Tibial nerve (tissue), 4 donors: ENCODE measurements at regions not wholly inside any gene's neighbourhood (a gene's known extent, or its start where the extent isn't known, plus 50 kb on each side); places are given as distances from the start of the nearest gene placed in this dataset.

Source experiments
- DNase-seq, 2 donors: peaks; one replicate each; pipeline ENCODE4 v3.0.0-alpha.2; 2019; ENCODE audit warnings: low spot score in 2 of 2
- H3K27ac ChIP-seq, 4 donors: fragments of 200-600 bp; sonication (generic) in 3 of 4; one replicate each; pipeline ENCODE4 v1.5.1; 2017 to 2019; ENCODE audit warnings: mild to moderate bottlenecking in 1 of 4
- H3K27me3 ChIP-seq, 2 donors: fragments of 200-600 bp; sonication (generic) in 1 of 2; one replicate each; pipeline versions ENCODE4 v1.5.1 to v1.6.0; 2017 to 2019
- H3K36me3 ChIP-seq, 3 donors: fragments of 200-600 bp; sonication (generic); one replicate each; pipeline ENCODE4 v1.5.1; 2018 to 2019
- H3K4me1 ChIP-seq, 4 donors: fragments of 200-600 bp; sonication (generic) in 3 of 4; one replicate each; pipeline ENCODE4 v1.5.1; 2017 to 2019
- H3K4me3 ChIP-seq, 4 donors: fragments of 200-600 bp; sonication (generic) in 3 of 4; one replicate each; pipeline ENCODE4 v1.5.1; 2017 to 2019; ENCODE audit warnings: mild to moderate bottlenecking in 1 of 4, moderate library complexity in 1 of 4
- H3K9me3 ChIP-seq, 4 donors: fragments of 200-600 bp; sonication (generic) in 3 of 4; one replicate each; pipeline ENCODE4 v1.5.1; 2017 to 2019
- CTCF ChIP-seq, 5 experiments: fragments of 200-600 bp in 3 of 5; fragments of 450-650 bp in 2 of 5; sonication (generic) in 3 of 5; IDR thresholded peaks; one replicate each; pipeline ENCODE4 v1.5.1; 2016 to 2019; ENCODE audit warnings: antibody characterized with exemption in 5 of 5, mild to moderate bottlenecking in 3 of 5, moderate library complexity in 2 of 5
- EP300 ChIP-seq, 2 donors: sonication (generic); formaldehyde crosslinking; IDR thresholded peaks; one replicate each; pipeline ENCODE4 v1.6.1; 2017; ENCODE audit warnings: antibody characterized with exemption in 2 of 2, mild to moderate bottlenecking in 1 of 2
- POLR2A ChIP-seq, 2 donors: fragments of 450-650 bp; IDR thresholded peaks; one replicate each; pipeline ENCODE4 v1.6.1; 2017; ENCODE audit warnings: antibody characterized with exemption in 2 of 2, mild to moderate bottlenecking in 2 of 2, moderate library complexity in 2 of 2
- WGBS, 2 donors: methylation state at CpG; one replicate each; pipeline ENCODE4 v1.1.5; 2018; 5-methylcytosine and 5-hydroxymethylcytosine counted together

DNA sequence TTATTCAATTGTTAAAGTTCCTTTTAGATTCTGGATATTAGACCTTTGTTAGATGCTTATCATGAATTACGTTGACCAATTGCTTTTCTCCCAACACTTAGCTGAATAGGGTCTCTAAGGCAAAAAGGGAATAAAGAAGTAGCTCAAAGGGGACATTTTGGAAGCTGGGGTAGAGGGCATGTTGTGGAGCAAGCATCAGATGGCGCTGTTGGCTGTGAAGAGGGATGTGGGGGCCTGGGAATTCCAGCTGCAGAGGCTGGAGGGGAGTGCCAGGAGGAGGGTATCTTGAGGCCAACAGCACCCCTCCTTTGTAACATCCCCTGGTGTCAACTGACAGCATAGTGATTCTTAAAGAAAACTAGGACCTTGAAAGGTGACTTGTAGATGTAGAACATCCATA is 198.2 kb downstream of the ADCYAP1 start:
- Histone ChIP-seq H3K4me3 (no peak overlapping the region), H3K27me3 (no peaks in the 10 kb centered on the region), H3K9me3 (no peaks in the 10 kb centered on the region), H3K36me3 (no peaks in the 10 kb centered on the region), H3K27ac (no peak overlapping the region), H3K4me1 (peaks cover 0 to 3% (median 0%) of the 10 kb centered on the region in 4 donors)
- 77 to 82% methylated on average over 2 of the region's 2 CpGs for WGBS, 2 donors
- no peak for DNase-seq
- TF ChIP-seq POLR2A (IDR thresholded peaks at IDR 0.05) (no peak), EP300 (IDR thresholded peaks at IDR 0.05) (no peak), CTCF (IDR thresholded peaks at IDR 0.05) (no peak)

- no peak for TF ChIP-seq EP300 (IDR thresholded peaks at IDR 0.05)
- TF ChIP-seq CTCF (IDR thresholded peaks at IDR 0.05), result no peak
- no peak for TF ChIP-seq POLR2A (IDR thresholded peaks at IDR 0.05)
- Histone ChIP-seq H3K4me3 (no peak overlapping the region), H3K27me3 (no peaks in the 10 kb centered on the region), H3K36me3 (no peaks in the 10 kb centered on the region), H3K27ac (no peak overlapping the region), H3K9me3 (no peaks in the 10 kb centered on the region), H3K4me1 (peaks cover 0 to 3% (median 0%) of the 10 kb centered on the region in 4 donors)
- 72% methylated on average over 2 of the region's 2 CpGs for WGBS, 2 donors
- DNase-seq, result no peak
Observed at GRCh38 chr18:1103537-1103936, 198.9 kb downstream of the ADCYAP1 start.

DNA sequence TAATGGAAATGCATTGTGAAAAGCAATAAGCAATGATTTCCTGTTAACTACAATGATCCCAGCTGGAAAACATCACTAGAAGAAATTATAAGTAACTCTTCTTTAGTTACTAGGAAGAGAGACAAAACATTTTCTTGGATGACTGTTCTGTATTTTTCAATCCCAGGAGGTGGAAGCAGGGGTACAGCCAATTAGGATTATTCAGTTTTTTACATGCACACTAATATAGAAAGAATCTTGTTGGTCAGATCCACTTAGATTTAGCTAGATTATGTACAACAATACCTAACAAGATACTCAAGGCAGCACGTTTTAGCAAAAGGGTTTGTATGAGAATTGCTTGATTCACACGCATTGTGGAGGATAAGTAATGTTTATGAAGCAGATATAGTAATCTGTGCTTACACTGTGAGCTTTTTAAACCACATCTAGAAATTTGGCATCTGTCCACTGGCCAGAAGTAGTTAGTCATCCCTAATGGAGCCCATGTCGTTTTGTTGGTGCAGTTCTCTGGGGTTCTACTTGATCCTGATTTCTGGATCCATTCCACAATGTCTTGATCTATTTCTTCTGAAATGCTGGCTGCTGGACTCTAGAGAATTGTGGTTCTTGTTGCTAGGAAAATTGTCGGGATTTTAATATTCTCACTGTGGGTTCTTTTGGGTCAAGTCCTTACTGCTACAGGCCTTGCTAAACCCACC is 199.7 kb downstream of the ADCYAP1 start:
- Histone ChIP-seq H3K27ac (no peak overlapping the region), H3K4me1 (peaks cover 0 to 3% (median 0%) of the 10 kb centered on the region in 4 donors), H3K9me3 (no peaks in the 10 kb centered on the region), H3K36me3 (no peaks in the 10 kb centered on the region), H3K4me3 (no peak overlapping the region), H3K27me3 (no peaks in the 10 kb centered on the region)
- TF ChIP-seq CTCF (IDR thresholded peaks at IDR 0.05) (no peak), EP300 (IDR thresholded peaks at IDR 0.05) (no peak), POLR2A (IDR thresholded peaks at IDR 0.05) (no peak)
- no peak for DNase-seq
- WGBS, 2 donors, result 42 to 52% methylated on average over 4 of the region's 4 CpGs

DNA sequence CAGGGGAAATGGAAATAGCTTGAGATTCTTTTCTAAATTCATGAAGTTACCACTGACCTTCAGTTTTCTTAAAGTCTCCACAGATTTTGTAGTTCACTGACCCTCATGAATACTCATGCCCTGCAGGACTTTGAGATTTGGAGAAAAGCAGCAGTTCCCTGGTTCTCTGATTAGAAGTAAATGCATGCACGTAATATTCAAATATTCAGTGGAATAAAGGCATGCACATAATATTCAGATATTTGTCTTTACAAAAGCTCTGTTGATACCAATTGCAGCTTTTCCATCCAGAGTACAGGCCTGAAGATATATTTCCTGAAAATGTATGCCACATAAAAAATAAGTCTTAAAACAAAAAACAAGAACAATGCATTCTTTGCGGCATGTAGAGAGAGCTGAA is 219.8 kb downstream of the ADCYAP1 start:
- WGBS, 2 donors, result 86 to 94% methylated on average over 2 of the region's 2 CpGs
- DNase-seq, result no peak
- Histone ChIP-seq H3K4me1 (no peaks in the 10 kb centered on the region), H3K27ac (no peak overlapping the region), H3K9me3 (peaks cover 0 to 4% (median 0%) of the 10 kb centered on the region in 4 donors), H3K4me3 (no peak overlapping the region), H3K36me3 (no peaks in the 10 kb centered on the region), H3K27me3 (no peaks in the 10 kb centered on the region)
- TF ChIP-seq POLR2A (IDR thresholded peaks at IDR 0.05), result no peak
- TF ChIP-seq CTCF (IDR thresholded peaks at IDR 0.05), result no peak
- TF ChIP-seq EP300 (IDR thresholded peaks at IDR 0.05), result no peak

GRCh38 chr18:1133541-1133940 is 228.9 kb downstream of the ADCYAP1 start:
- Histone ChIP-seq H3K9me3 (peaks cover 0 to 3% (median 0%) of the 10 kb centered on the region in 4 donors), H3K27ac (no peak overlapping the region), H3K4me3 (no peak overlapping the region), H3K4me1 (no peaks in the 10 kb centered on the region), H3K27me3 (no peaks in the 10 kb centered on the region), H3K36me3 (no peaks in the 10 kb centered on the region)
- TF ChIP-seq EP300 (IDR thresholded peaks at IDR 0.05), result no peak
- TF ChIP-seq POLR2A (IDR thresholded peaks at IDR 0.05), result no peak
- TF ChIP-seq CTCF (IDR thresholded peaks at IDR 0.05), result no peak
- WGBS, 2 donors, result 30 to 41% methylated on average over 2 of the region's 2 CpGs
- DNase-seq, result no peak
